ENCODE measurements at regions not wholly inside any gene's neighbourhood (a gene's known extent, or its start where the extent isn't known, plus 50 kb on each side); places are given as distances from the start of the nearest gene placed in this dataset.

DNA sequence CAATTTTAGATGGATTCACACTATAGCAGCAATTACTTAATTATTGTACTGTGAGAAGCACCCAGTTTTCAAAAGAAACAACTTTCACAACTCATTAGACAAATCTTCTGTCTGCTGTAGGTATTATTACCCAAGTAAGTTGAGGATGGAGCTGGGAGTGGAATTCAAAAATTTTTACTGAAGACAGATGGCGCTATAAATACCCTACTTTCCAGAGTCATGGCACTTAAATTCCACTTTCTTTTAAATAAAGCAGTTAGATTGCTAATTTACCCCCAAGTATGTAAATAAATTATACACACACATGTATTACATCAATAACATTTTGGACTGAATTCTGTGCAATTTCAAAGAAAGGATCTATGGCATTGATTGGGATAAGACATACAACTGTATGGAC is 166.8 kb downstream of the FTCDNL1 start:
- TF ChIP-seq, protein P1, sequence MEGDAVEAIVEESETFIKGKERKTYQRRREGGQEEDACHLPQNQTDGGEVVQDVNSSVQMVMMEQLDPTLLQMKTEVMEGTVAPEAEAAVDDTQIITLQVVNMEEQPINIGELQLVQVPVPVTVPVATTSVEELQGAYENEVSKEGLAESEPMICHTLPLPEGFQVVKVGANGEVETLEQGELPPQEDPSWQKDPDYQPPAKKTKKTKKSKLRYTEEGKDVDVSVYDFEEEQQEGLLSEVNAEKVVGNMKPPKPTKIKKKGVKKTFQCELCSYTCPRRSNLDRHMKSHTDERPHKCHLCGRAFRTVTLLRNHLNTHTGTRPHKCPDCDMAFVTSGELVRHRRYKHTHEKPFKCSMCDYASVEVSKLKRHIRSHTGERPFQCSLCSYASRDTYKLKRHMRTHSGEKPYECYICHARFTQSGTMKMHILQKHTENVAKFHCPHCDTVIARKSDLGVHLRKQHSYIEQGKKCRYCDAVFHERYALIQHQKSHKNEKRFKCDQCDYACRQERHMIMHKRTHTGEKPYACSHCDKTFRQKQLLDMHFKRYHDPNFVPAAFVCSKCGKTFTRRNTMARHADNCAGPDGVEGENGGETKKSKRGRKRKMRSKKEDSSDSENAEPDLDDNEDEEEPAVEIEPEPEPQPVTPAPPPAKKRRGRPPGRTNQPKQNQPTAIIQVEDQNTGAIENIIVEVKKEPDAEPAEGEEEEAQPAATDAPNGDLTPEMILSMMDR (IDR thresholded peaks at IDR 0.05): no peak
- TF ChIP-seq POLR2A (IDR thresholded peaks at IDR 0.05) (no peak), POLR2AphosphoS5 (IDR thresholded peaks at IDR 0.05) (no peak)

Data from stomach (tissue), 4 donors.